8988T (cell line): ENCODE measurements at regions not wholly inside any gene's neighbourhood (a gene's known extent, or its start where the extent isn't known, plus 50 kb on each side); places are given as distances from the start of the nearest gene placed in this dataset.

Experiments used
- DNase-seq: peaks from one replicate; pipeline ENCODE4 v3.0.0; 2011

DNA sequence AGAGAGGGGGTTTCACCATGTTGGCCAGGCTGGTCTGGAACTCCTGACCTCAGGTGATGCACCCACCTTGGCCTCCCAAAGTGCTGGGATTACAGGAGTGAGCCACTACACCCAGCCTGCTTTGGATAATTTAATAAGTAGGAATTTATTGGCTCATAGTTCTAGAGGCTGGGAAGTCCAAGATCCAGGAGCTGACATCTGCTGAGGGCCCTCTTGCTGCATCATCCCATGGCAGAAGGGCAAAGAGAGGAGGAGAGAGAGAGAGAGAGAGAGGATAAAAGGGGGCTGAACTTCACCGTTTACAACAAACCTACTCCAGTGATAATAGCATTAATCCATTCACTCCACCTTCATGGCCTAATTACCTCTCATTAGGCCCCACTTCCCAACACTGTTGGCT is 62.0 kb upstream of the HES1 start:
- DNase-seq: no peak

DNA sequence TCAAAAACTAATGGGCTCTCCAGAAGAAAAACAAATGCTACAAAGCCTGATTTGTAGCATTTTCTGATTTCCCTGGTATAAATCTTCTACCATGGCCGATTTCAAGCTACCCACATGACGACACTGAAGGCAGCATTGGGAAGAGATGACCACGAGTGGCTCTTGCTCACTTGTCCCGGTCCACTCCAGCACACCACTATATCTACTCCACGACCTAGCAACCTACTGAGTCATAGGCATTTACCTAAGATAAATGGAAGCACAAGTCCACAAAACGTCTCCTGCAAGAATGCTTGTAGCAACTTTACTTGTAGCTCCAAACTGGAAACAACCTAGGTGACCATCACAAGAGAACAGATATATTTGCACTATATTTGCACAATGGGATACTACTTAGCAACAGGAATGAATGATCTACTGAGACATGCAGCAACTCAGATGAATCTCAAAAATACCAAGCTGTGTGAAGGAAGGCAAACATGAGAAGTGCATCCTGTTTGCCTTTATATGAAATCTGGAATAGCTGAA is 60.8 kb upstream of the HES1 start:
- no peak for DNase-seq

DNA sequence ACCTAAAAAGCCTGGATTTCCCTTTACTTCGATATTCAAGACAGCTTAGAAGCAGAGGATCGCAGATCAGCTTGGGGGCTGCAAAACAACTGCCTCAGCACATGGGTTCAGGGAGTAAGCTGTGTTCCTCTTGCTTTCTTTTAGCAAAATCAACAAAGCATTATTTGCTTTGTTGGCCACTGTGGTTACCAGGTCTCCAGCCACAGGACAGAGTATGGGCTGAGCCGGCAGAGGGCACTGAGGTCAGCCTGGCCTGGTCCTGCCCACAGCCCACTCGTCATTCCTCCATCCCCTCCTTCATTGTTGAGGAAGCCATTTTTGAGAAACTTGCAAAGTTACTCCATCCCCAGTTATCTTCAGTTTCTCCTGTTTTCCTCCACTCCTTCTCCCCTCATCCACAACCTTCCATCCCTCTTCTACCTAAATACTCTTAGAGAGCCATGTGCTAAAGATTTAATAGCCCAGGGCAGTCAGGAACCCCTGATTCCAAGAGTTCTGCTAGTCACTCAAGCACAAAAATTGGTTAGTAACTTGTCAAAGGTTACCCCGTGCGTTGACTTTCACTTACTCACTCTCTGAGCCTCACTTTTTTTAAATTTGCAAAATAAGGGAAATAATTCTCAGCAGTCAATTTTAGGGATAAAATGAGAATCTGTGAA is 60.0 kb upstream of the HES1 start:
- no peak for DNase-seq

DNA sequence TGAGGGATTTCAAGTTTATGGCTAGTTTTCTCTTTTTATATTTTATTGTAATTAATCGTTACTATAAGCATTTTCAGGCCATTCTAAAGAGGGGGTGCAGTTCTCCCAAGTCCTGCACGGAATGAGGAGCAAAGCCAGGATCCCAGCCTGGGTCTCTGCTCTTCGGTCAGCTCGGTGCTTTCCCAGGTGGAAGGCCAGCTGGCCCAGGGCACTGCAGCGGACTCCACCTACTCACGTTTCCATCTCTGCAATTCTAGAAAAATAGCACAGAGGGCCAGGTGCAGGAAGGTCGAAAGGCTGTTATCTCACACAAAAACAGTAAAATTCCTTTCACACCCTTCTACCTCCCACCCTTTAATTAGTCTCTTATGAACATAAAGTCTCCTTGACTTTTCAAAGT is 59.5 kb upstream of the HES1 start:
- no peak for DNase-seq

DNA sequence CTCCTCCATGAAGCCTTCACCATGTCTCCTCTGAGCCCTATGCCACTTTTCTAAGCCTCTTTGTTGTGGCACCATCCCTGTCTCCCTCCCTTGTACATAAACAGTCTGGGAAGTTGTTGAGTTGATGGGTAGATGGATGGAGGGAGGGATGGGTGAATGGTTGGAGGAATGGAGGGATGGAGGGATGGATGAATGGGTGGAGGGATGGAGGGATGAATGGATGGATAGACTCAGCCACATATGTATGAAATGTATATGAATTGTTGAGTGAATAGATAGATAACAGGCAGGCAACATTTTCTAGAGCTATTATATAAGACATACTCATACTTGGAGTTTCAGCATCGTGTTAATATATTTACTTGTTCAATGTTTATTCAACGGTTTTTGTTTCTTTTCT is 58.3 kb upstream of the HES1 start:
- DNase-seq: no peak

DNA sequence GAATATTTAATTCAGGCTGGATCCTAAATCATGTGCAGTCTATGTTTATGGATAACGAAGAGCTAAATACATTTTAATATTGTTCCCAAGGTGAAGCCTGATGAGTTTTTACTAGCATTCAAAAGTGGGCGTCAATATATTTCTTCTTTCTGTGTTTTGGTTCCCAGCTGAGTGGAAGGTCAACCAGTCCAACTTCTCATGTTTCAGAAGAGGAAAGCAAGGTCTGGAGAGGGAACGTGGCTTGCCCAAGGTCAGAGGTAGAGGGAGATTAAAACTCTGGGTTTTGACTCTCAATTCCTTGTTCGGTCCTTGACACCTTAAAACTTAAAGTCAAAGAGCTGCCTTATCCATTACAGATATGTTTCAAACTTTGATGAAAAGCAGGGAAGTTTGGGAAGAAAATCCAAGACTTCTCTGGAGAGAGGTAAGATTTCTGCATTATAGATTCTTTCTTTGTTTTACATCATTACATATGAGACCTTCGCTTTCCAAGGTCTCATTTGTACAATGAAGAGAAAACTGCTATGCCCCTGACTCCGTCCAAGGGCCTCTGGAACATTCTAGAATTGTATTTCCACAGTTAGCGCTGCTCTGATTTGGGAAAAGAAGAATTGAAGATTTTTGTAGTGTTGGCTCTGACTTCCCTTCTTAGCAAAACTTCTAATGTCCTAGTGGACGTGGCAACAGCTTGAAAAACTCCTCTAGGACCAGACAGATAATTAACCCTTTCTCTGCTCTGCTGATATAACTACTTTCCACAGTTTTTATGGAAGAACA is 57.7 kb upstream of the HES1 start:
- DNase-seq: no peak

DNA sequence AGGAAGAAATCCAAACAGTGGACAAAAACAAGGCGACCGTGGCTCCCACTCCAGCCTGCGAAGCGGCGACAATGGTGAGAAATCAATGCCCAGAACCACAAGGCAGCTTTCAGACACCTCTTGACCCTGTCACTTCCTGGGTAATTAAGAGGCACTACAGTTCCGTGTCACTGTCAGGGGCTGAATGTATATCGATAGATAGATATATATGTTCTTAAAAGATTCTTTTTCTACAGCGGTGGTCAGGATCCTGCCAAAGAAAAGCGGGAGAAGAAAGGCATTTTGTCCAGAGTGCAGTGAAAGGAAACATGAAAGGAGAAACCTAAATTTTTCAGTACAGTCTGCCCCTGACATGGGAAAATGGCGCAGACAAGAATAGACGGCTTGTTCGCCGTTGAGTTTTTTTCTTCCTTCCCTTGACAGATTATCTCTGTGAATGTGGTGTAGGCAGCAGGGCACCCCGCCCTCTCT is 56.2 kb upstream of the HES1 start:
- no peak for DNase-seq

DNA sequence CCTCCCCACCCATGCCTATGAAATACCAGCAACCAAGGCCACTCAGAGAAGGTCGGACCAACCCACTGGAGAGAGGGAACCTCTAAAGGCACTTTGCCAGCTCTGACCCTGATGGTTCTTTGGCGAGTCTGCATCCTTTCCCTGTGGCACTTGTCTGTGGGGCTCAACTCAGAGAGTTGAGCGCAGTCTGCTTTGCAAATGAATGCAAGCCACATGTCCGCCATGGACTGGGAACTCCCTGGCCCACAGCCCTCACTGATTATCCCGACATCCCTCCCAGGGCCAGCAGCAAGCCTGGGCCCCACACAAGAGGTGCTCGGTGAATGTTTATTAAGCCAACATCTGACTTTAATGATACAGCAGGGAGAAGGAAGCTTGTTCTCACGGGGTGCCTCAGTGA is 55.5 kb upstream of the HES1 start:
- DNase-seq: no peak

DNA sequence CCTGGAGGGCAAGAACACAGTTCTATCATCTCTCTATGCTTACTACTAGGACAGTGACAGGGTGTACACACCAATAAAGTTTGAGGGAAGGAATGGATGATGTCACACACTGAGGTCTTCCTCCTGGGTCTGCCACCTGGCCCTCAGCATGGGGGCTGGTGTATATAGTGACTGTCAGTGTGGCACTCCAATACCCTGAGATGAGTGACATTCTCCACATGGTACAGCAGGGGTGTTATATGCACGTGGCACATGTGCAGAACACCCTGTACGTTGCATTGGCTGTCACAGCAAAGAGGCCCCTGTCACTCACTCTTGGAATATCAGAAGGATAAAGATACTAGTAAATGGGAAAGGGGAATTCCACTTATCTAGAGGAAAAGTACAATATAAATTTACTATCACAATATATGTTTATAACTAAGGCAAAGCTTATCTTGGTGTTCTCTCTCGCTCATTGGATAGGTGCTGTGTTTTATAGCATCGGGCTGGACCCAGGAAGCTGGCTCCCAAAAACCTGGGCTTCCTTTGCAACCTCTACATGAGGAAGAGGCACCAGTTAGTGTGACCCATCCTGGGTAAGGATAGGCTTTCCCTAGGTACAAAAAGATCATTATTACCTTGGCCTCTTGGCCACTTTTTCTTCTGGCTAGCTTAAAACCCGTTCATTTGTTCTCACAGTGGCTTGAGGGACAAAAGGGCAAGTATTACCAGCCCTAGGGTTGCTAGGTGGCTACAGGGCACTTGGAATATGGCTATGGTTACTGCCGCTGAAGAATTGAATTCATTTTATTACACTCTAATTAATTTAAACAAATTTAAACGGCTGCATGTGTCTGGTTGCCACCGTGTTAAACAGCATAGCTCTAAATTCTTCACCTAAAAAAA is 54.8 kb upstream of the HES1 start:
- no peak for DNase-seq

DNA sequence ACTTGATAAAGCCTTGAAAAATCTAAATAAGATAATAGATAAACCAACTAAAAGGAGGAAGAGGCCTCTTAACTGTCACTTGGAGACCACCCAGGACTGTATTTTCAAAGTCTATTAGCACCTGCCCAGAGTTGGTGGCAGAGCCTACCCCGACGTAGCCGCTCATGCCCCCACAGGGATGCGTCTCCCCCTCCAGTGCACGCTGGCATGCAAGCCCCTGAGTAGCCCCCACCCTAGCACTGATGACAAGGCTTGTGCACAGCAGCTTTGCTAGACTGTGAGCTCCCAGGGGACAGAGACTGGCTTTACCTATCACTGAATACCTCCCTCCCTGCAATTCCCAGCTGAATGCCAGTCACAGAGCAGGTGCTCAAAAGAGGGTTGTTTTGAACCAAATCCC is 54.1 kb upstream of the HES1 start:
- no peak for DNase-seq

DNA sequence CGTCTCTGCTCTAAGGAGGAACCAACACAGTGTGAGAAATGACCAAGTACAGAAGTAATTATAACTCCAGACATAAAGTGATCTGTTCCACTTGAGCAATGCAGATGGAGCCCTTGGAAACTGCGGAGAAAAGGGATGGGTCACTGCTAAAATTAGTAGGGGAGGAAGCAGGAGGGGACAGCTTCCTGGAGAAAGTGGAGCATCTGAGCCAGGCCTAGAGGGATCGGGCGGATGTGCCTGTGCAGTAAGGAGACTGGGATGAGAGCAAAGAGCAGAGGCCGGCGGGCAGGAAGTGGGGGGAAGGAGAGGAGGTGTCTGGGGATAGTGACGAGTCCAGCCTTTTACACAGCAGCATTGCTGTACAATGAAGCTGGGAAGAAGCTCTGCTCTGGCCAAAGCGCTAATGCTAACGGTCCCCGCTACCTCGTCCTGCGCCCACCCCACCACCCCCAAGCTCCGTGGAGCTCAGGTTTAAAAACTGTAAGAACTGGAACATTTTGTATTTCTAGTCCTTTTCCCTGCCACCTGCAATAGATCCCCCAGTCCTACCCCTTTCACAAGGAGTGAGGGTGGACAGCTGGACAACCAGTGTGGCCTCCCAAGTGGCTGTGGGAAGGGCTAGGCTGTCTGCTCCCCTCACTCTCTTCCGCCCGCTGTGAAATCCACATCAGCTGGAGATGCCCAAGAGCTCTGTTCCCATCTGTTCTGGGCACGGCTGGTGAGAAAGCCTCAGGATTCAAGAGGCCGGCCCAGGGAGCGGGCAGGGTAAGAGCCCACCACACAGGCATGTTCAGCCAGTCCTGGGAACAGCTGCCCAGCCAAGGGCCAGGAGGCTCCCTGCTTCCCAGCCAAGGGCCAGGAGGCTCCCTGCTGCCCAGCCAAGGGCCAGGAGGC is 53.0 kb upstream of the HES1 start:
- DNase-seq: no peak

DNA sequence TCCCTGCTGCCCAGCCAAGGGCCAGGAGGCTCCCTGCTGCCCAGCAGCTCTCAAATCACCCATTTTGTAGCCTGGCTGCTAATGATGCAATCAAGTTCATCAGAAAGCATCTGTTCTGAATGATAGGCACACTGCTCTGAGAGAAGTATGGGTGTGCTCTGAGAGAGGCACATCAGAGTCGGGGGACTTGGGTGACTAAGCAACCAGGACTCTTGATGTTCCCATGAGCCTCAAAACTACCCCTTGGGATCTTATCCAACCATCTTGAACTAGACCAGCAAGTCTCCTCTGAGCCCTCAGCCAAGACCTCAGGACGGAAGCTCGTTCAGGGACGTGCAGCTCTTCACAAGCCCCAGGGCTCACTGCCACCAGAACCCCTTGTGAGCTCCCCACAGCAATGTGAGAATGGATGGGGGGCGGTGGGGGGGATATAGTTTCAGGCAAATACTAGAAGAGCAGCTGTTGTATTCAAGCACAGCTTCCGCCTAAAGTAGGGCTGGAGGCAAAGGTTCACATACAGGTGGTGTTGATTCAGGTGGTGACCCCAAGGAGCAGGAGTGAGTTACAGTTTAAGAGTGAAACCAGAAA is 52.2 kb upstream of the HES1 start:
- DNase-seq: no peak

DNA sequence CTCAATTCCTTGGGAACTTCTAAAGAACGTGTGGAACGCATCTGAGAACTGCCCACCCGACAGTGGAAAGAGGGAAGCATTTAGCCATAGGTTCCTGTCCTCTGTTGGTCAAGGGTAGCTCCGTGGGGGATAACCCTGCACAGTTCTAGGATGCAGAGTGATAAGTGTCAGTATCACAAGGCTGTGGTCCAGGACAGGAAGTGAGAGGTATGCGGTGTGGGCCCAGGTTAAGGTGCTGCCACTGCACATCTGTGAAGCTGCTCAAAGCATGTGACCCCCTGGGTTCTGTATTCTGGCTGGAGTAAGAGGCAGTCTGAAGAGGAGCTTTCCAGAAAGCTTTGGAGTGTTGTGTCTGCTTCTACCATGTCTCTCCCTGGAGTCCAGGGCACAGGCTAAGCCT is 51.7 kb upstream of the HES1 start:
- no peak for DNase-seq
